Femur (tissue), 1 donor: ENCODE measurements at regions not wholly inside any gene's neighbourhood (a gene's known extent, or its start where the extent isn't known, plus 50 kb on each side); places are given as distances from the start of the nearest gene placed in this dataset.
"Not testable (repeated sequence)": the region's sequence is repeated elsewhere in the genome, so short reads cannot be mapped to it uniquely, and the experiment has no call there.

Experiments used
- DNase-seq: peaks from one replicate; pipeline ENCODE4 v3.0.0-alpha.2; 2017

DNA sequence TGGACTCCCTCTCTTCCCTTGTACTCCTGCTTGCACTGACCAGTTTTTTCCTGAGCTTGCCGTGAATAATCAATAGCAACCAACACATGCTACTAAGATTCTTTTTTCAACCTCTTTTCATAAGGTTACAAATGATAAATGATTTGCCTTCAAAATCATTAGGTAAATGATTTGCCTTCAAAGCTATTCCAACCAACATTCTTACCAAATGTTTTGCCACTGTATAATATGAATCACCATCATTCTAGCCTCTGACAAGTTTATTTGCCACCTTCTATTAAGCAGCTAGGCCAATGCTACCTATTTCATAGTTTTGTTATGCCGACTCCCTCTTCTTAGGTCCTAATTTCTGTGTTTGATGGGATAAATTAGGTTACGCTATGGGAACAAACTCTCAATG lies 385.1 kb downstream of the DTWD2 start:
- no peak for DNase-seq

DNA sequence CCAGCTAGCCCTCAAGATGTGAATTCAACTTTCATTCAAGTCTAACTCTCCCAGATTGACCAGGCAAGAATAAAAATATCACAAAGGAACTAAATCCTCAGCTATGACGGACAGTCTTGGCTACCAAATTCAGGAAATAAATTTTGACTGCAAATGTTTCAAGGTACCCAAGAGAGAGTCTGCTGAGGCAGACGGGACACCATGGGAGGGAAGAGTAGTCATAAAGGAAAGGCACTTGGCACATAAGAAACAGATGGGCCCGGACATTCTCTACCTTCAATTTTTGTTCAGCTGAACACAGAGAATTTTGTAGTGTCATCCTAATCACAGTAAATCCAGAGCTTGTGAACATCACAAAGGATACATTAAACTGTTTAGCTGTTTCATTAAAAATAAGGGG lies 390.0 kb downstream of the DTWD2 start:
- no peak for DNase-seq

DNA sequence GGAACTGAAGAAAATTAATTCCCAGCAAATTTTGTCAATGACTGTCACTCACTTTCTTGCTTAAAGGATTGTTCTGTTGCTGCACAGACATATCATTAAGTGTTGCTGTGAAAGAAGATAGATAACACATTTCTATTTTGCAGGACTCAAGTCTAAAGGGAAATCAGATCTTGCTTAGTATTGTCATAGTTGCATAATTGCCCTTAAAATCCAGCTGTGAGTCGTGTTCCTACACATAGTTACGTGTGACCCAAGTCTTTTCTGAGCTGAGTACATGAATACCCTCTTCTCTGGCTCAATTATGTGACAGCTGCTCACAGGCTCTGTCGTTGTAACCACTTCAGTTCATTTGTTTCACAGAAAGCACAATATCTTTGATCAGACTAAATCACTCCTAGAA lies 390.8 kb downstream of the DTWD2 start:
- DNase-seq: no peak

DNA sequence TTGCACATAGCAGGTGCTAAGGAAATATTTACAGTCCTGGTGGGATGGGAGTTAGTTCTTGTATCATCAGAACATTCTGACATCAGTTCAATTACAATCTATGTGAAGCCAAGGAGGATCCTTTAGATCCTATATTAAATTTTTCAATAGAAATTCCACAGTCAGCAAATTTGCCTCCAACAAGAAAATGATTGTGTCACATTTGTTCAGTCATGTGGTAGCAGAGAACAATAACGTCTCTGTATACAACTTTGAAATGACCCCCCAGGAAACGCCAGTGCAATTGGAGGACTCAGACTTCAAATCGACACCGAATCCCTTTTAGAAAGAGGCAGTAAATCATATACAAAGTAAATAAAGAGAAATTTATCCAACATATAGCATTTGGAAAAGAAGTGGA lies 392.1 kb downstream of the DTWD2 start:
- DNase-seq: no peak

DNA sequence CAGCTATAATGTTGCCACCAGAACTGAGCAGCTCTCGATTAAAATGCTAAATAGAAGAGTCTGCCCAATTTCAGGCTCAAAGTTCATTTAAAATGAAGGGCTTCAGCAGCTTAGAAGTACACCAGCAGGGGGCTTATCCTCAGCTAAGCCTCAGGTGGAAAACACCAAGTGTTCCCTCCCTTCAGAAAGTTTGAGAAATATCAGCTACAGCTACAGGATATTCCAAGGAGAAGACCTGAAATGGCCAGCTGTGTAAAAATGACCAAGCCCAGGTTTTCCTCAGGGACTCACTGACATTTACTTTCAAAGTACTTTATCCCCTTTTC lies 395.4 kb downstream of the DTWD2 start:
- no peak for DNase-seq

DNA sequence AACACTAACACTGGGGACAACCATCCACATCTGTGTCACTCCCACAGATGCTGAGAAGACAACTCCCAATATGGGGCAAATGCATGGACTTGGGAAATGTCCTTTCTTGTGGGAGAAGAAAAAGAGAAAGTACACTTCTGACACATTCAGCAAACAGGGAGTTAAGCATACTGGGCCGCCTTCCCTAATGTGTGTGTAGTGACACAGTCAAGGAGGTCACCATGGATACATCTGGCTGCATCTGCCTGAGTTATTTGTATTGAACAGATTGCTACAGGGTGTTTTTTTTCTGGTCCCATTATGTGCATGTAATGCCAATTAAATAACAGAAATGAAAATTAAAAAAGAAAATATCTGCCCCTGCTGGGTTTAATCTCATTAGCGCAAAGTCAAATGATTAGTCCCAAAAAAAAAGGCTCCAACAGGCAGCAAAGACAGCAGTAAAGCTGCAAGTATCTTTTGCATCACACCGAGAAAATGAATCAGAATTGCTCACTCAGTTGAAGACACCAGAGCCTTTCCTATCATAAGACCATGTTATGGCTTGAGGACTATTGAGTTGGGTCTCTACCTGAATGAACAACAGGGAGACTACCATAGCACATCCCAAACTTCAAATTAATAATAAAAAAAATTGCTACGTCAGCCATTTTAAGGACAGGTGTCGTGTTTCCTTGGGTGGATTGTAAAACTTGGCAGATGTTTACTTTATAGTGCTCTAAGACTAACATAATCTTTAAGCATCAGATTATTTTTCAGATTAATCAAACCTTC lies 395.9 kb downstream of the DTWD2 start:
- no peak for DNase-seq

DNA sequence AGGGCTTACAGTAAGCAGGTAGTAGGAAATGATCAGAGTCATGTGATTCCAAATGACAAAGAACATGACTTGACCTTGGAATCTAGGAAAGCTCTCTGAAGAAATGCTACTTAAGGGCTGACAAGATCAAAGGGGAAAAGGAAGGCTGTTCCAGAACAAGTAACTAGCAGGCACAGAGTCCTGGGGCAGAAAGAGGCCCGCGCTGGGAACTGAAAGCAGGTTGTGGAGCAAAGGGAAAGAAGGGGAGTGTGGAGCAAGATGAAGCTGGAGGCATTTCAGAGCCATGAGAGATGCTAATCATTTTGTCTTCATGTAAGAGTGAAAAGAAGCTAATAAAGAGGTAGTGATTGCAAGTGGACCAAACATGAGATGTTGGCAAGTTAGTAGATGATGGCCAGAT lies 397.5 kb downstream of the DTWD2 start:
- no peak for DNase-seq

DNA sequence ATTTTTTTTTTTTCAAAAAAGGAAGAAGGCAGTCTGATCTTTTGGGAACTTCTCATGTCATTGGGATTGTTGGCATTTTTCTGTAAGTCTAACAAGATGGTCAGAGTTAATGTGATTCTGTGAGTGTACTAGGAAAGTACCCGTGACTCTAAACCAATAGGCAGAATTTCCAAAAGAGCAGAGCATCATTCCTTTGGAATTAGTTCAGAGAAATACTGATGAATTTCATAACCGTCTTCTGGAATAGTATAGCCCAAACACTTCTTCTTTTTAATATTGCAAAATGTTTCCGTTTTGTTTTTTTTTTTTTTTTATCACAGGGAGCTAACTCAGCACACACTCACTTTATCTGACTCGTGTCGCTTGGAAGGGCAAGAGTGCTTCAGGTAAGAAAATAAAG lies 407.4 kb downstream of the DTWD2 start:
- DNase-seq: no peak

DNA sequence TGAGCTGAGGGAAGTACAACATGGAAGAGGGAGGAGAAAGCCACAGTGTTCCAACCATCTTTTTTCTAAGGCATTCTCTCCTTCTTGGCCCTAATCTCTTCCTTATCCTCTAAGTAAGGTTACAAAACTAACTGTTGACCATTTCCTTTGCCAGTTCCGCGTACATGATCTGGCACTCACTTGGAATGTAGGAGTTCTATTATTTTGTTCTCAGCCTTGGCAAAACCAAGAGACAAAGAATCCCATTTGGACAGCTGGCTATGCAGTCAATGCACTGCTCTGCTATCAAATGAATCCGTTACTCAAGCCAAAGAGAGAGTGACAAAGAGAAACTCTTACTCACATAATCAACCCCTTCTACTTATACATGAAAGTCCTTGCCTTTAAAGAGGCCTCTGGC lies 410.3 kb downstream of the DTWD2 start:
- DNase-seq: no peak

DNA sequence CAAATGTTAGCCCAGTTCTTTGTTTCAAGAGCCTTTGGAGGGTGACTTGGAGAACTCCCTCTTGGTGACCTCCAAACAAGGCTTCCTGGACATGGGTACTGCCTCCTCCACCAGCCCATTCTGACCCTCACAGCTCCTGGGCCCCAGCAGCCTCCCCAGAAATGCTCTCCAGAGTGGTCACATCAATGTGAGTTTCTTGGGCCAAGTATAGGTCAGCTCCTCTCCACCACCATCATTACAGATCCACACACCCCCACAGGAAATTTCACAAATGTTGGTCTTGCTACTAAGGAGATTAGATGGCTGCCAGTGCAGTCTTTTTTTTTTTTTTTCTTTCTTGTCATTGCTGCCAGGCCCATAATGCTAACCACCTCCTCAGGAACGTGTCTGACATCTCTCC lies 410.7 kb downstream of the DTWD2 start:
- DNase-seq: no peak

DNA sequence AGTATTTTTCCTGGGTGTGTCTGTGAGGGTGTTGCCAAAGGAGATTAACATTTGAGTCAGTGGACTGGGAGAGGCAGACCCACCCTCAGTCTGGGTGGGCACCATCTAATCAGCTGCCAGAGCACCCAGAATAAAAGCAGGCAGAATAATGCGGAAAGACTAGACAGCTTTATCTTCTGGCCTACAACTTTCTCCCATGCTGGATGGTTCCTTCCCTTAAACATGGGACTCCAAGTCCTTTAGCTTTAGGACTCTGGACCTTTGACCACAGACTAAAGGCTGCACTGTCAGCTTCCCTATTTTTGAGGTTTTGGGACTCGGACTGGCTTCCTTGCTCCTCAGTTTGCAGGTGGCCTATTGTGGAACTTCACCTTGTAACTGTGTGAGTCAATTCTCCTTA lies 418.1 kb downstream of the DTWD2 start:
- DNase-seq: not testable (repeated sequence)

DNA sequence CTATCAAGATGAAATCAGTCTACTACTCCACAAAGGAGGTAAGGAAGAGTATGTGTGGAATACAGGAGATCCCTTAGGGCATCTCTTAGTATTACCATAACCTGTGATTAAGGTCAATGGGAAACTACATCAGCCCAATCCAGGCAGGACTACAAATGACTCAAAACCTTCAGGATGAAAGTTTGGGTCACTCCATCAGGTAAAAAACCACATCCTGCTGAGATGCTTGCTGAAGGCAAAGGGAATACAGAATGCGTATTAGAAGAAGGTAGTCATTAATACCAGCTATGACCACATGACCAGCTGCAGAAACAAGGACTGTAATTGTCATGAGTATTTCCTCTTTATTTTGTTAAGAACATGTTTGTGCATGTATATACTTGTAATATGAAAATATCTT lies 418.8 kb downstream of the DTWD2 start:
- DNase-seq: not testable (repeated sequence)

DNA sequence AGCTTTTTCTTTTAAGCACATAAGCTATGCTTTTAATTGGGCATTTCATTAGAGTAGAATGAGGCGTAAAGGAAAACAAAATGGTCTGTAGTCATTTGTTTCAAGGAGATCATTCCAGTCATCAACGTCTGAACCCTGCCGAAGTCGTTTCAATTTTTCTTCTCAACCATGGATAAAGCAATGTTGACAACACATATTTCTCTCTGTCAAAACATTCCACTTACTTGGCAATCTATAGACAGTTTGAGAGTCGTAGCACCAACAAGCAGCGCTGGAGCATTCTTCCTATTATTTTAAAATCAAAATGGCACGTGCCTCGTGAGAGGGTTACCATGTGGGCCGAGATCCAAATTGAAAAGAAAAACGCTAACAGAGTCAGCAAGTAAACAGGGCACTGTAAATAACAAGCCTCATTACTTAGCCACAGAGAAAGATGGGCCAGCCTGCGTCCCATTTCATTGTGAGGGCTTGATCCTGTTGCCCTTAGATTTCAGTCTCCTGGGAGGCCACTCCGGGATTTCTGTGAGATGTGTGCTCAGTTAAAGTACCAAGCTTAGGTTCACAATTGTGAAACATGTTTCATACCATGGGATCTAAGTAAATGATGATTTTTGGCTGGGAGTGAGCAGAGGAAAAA lies 422.9 kb downstream of the DTWD2 start:
- no peak for DNase-seq

DNA sequence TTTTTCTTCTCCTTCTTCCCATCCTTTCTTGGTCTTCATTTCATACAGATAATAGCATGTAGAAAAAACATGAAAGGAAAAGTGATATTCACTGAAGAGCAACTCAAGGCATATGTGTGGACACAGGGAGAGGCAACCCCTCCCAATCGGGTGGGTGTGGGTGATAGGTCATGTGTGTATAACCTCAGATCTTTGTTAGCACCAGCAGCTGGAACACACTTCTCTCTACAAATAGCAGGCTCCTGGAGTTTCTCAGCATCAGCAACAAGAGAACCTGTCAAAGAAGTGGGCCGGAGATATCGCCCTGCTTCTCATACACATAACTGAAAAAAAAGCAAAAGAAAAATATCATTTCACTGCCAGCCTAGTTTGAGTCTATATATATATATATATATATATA lies 426.4 kb downstream of the DTWD2 start:
- DNase-seq: no peak

DNA sequence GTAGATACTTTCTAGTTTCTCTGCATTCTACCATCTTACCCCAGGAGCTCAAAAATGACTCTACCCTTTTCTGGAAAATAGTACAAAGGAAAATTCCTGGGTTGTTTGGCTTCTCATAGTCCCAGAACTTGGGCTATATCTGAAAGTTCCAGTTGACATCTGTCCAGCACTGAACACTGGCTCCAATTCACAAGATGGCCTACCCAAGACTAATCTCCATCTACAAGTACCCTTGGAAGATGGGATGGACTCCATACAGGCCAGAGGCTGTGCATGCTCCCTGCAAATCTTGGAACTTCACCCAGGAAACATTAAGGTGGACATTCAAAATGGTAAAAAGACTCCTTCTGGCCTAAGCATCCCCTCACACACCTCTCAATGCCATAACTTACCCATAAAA lies 427.1 kb downstream of the DTWD2 start:
- no peak for DNase-seq

DNA sequence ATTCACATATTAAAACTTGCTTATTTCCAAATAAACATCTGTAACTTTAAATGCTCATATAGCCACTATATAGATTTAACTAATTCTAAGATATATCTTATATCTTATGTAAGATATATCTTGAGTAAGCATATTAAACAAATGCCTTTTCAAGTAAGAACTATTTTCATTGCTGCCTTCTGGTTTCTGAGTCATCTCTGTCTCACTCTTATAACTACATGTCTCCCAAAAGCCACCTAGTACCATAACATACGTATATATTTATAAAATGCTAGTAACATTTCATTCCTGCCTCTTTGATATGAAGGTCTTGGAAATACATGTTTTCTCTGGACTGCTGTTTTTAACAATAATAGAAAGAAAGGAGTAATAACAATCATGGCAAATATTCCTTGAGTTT lies 429.5 kb downstream of the DTWD2 start:
- DNase-seq: no peak

DNA sequence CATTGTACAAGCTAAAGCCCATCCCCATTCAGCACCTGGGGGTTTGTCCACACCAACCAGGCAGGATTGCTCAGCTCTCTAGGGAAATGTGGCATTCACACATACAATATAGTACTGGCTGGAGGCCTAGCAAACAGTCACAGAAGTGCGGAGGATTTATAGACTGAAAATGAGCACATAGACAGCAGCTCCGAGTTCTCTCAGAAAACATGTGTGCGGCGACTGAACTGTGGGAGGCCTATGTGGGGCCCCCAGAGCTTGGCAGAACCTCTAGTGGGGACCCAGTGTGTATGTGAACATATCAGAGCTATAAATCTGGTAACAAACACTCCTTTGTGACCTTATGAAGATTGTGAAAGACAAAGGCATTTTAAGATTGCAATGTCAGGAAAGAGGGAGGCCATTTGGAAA lies 431.1 kb downstream of the DTWD2 start:
- no peak for DNase-seq

DNA sequence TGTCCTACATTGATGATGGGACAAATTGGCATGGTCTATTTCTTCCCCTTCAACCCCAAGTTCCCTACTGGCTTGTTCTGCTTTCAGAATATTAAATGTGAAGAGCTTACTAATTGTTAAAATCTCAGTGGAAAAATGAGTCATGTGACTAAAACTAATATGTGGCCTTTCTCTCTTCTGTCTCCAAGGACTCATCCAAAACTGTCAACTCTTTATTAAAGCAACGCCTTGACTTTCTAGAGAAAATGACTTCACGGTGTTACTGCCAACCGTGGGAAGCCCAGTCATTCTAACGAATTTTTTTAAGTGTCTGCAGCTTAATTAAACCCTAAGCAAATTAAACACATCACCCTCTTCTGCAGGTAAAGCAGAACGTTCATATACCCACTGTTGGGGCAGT lies 431.6 kb downstream of the DTWD2 start:
- DNase-seq: no peak

DNA sequence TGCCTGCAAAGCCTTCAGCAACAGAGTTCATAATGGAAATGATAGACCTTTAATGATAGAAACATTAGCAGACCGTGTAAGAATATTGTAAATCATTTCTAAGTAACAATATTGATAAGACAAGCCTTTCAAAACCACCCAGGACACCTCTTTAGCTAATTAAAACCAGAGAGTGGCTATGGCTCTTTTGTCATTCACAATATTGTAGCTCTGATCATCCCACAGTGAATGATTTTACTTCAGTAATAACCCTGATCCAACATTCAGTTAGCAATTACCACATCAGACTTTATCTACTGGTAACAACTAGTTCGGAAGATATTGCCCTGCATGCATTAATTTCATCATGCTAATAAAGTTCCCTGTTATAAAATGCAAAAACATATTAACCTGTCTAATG lies 432.6 kb downstream of the DTWD2 start:
- no peak for DNase-seq

DNA sequence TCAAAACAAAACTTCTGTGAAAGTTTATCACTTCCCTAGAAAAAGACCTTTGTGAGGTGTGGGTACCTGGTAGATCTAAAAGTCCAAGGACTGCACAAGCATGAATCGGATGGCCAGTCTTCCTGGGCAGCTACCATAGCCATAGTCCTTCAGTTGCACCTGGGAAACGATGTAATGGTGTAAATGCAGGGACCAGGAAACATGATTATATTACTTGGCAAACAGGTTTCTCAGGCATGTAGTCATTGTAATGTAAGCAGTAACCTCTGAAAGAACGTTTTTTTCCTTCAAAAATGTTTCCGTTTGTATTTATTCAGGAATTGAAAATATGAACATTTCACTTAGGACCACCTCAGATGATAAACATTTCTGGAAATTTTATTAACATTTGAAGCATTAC lies 433.4 kb downstream of the DTWD2 start:
- no peak for DNase-seq

DNA sequence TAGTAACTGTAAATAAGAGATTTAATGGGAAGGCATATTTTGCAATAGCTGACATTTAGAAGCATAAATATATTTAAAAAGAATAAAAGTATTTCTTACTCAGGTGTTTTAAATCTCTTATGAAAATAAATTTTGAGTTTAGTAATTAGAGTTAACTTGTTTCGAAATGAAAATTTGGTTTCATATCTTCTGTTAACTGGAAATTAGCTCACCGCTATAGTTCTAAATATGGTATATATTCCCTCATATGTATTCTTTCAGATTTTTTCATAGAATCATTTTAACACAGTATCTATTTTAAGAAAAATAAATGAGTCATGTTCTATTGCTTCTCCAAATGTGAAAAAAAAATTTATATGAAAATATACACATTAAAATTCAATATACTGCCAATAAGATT lies 434.1 kb downstream of the DTWD2 start:
- DNase-seq: no peak

DNA sequence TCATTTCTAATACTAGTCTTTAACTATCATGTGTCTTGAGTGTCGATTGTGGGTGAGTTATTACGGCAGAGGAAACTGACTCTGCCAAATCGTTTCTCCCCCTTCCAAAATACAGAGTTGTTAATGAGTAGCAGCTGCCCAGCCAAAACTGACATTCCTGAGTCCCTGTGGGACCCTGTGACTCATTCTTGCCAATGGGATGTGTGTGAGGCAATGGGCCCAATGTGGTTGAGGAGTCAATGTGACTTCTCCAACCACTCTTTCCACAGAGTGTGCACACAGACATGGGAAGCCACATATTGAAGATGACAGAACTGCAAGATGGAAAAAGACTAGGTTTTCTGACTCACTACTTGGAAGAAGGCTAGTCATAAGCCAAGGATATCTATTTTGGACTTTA lies 434.7 kb downstream of the DTWD2 start:
- peak; percentile 79 for DNase-seq

DNA sequence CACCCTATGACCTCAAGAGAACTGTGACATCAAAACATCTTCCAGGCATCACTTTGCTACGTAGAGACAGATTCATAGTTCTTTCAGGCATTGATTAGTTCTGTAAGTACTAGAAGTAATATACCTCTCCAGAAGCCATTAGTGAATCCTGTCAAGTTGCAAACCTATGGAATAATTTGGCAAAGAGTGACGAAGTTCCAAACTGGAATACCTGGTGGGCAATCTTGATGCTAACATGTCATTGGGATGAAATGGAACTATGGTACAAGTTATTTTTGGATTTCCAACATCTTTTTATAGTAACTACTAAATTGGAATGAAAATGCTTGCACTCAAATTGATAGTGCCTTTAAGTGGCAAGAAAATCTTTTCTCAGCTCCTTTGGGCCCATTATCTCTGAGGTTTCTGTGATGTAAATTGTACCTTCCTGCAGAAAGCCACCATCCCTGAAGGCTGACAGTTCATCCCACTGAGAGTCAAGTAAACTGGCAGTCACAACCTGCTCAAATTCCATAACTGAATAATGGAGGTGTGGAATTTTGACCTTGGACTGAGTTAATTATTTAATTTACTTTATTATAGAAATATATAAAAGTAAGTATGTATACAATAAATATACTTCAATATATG lies 435.5 kb downstream of the DTWD2 start:
- DNase-seq: no peak

DNA sequence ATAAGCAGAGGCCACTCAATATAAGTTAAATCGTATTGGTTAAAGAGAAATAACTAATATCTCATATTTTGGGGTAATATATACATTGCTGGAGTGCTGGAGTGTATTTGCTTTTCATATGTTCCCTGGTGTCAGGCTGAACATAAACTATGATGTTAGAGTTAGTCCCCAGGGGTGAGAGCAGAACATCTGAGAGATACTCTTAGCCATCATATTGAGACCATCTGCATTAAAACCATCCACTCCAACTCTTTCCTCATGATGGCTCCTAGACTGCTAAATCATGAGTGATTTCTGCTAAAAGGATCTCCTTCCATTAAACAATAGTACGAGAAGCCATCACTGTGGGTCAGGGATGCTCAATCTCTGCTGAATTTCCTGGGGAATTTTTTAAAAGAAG lies 436.2 kb downstream of the DTWD2 start:
- no peak for DNase-seq

DNA sequence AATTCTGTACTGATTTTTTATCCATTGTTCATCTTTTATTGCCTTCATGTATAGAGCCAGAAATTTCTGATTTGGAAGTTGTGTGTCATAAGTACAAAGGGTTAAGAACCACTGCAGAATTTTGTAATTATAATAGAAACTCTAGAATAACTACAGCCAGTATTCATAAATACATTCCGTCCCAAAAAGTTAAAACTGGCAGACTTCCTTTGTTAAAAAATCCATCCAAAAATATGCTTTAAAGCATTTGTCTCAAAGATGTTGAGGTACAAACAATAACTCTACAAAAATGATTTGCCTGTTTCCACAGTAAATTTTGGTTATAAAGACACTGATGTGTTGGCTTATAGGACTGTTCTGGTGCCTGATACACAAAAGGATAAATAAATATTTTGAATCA lies 436.6 kb downstream of the DTWD2 start:
- no peak for DNase-seq
